SK-N-MC (cell line): ENCODE measurements at regions not wholly inside any gene's neighbourhood (a gene's known extent, or its start where the extent isn't known, plus 50 kb on each side); places are given as distances from the start of the nearest gene placed in this dataset.

Experiments used
- DNase-seq: peaks from one replicate; pipeline ENCODE4 v3.0.0-alpha.2; 2011; ENCODE audit warnings: low read depth, low spot score
- H3K27ac ChIP-seq: fragments of 200-600 bp; sonication (generic); 2 replicates; pipeline ENCODE4 v1.5.1; 2016; ENCODE audit warnings: mixed run types
- H3K36me3 ChIP-seq: fragments of 200-600 bp; sonication (generic); 2 replicates; pipeline ENCODE4 v1.6.1; 2017; ENCODE audit warnings: antibody characterized with exemption, low read length, mixed read lengths; ENCODE audit not compliant: insufficient read depth
- H3K4me3 ChIP-seq: fragments of 200-600 bp; sonication (generic); 2 replicates; pipeline ENCODE4 v1.5.1; 2016
- H3K9ac ChIP-seq: fragments of 200-600 bp; sonication (generic); 2 replicates; pipeline ENCODE4 v1.8.0; 2017; ENCODE audit warnings: mixed run types, mixed read lengths; ENCODE audit not compliant: insufficient read length
- H3K9me3 ChIP-seq: fragments of 200-600 bp; sonication (generic); 2 replicates; pipeline ENCODE4 v1.6.1; 2017; ENCODE audit warnings: low read depth, mild to moderate bottlenecking, antibody characterized with exemption, low read length, moderate library complexity, mixed read lengths
- EZH2 ChIP-seq: fragments of 200-600 bp; sonication (generic); IDR thresholded peaks from one replicate; pipeline ENCODE4 v1.6.1; 2017; ENCODE audit warnings: antibody characterized with exemption
- FOXP2 ChIP-seq: optimal IDR thresholded peaks from 2 replicates; pipeline ENCODE3; 2011; ENCODE audit warnings: mild to moderate bottlenecking, moderate library complexity; ENCODE audit not compliant: insufficient read depth; ENCODE audit errors: extremely low read length, control extremely low read depth
- POLR2AphosphoS5 ChIP-seq: IDR thresholded peaks from 2 replicates; pipeline ENCODE4 v1.6.1; 2012; ENCODE audit warnings: mild to moderate bottlenecking, low read depth, low read length, borderline replicate concordance

GRCh38 chr2:207332480-207333212 is 166.9 kb upstream of the KLF7 start:
- H3K27ac ChIP-seq = no peak overlapping the region
- H3K9ac ChIP-seq = no peak overlapping the region
- H3K4me3 ChIP-seq = no peak overlapping the region
- no peaks in the 10 kb centered on the region for H3K9me3 ChIP-seq
- H3K36me3 ChIP-seq = no peaks in the 10 kb centered on the region
- TF ChIP-seq FOXP2 = no peak
- TF ChIP-seq EZH2 = no peak
- no peak for TF ChIP-seq POLR2AphosphoS5
- no peak for DNase-seq

- H3K27ac ChIP-seq = no peak overlapping the region
- H3K36me3 ChIP-seq = no peaks in the 10 kb centered on the region
- no peak overlapping the region for H3K4me3 ChIP-seq
- no peaks in the 10 kb centered on the region for H3K9me3 ChIP-seq
- H3K9ac ChIP-seq = no peak overlapping the region
- TF ChIP-seq FOXP2 (no peak), POLR2AphosphoS5 (no peak), EZH2 (no peak)
- no peak for DNase-seq
Observed at GRCh38 chr2:207333599-207334300, 168.0 kb upstream of the KLF7 start.

GRCh38 chr2:207334301-207334623 is 168.5 kb upstream of the KLF7 start:
- TF ChIP-seq POLR2AphosphoS5 (no peak), EZH2 (no peak), FOXP2 (no peak)
- Histone ChIP-seq H3K36me3 (no peaks in the 10 kb centered on the region), H3K4me3 (no peak overlapping the region), H3K9ac (no peak overlapping the region), H3K27ac (no peak overlapping the region), H3K9me3 (no peaks in the 10 kb centered on the region)
- no peak for DNase-seq

GRCh38 chr2:207334624-207335371 is 169.1 kb upstream of the KLF7 start:
- DNase-seq = no peak
- Histone ChIP-seq H3K4me3 (no peak overlapping the region), H3K36me3 (no peaks in the 10 kb centered on the region), H3K9ac (no peak overlapping the region), H3K27ac (no peak overlapping the region), H3K9me3 (no peaks in the 10 kb centered on the region)
- TF ChIP-seq POLR2AphosphoS5 (no peak), FOXP2 (no peak), EZH2 (no peak)

- TF ChIP-seq FOXP2 = no peak
- TF ChIP-seq EZH2 = no peak
- TF ChIP-seq POLR2AphosphoS5 = no peak
- H3K4me3 ChIP-seq = no peak overlapping the region
- H3K9ac ChIP-seq = no peak overlapping the region
- no peak overlapping the region for H3K27ac ChIP-seq
- no peak for DNase-seq
- no peaks in the 10 kb centered on the region for H3K36me3 ChIP-seq
- no peaks in the 10 kb centered on the region for H3K9me3 ChIP-seq
Observed at GRCh38 chr2:207337234-207338219, 171.8 kb upstream of the KLF7 start.

GRCh38 chr2:207338220-207338607 is 172.5 kb upstream of the KLF7 start:
- H3K9ac ChIP-seq = no peak overlapping the region
- no peak for DNase-seq
- H3K36me3 ChIP-seq = no peaks in the 10 kb centered on the region
- no peak overlapping the region for H3K4me3 ChIP-seq
- TF ChIP-seq FOXP2 = no peak
- no peak for TF ChIP-seq POLR2AphosphoS5
- no peak overlapping the region for H3K27ac ChIP-seq
- no peaks in the 10 kb centered on the region for H3K9me3 ChIP-seq

GRCh38 chr2:207338610-207339009 is 172.9 kb upstream of the KLF7 start:
- H3K36me3 ChIP-seq = no peaks in the 10 kb centered on the region
- no peak overlapping the region for H3K4me3 ChIP-seq
- TF ChIP-seq EZH2 (no peak), FOXP2 (no peak), POLR2AphosphoS5 (no peak)
- no peak for DNase-seq
- no peaks in the 10 kb centered on the region for H3K9me3 ChIP-seq
- no peak overlapping the region for H3K9ac ChIP-seq
- no peak overlapping the region for H3K27ac ChIP-seq

GRCh38 chr2:207341112-207341750 is 175.5 kb upstream of the KLF7 start:
- TF ChIP-seq EZH2 (no peak), FOXP2 (no peak), POLR2AphosphoS5 (no peak)
- no peak for DNase-seq
- no peak overlapping the region for H3K9ac ChIP-seq
- H3K27ac ChIP-seq = no peak overlapping the region
- H3K36me3 ChIP-seq = no peaks in the 10 kb centered on the region
- no peak overlapping the region for H3K4me3 ChIP-seq
- no peaks in the 10 kb centered on the region for H3K9me3 ChIP-seq
